GM12892 (cell line): ENCODE measurements at regions not wholly inside any gene's neighbourhood (a gene's known extent, or its start where the extent isn't known, plus 50 kb on each side); places are given as distances from the start of the nearest gene placed in this dataset.

Source experiments
- DNase-seq: peaks from one replicate; pipeline ENCODE4 v3.0.0; 2011; ENCODE audit not compliant: insufficient read length
- FAIRE-seq: peaks from 2 replicates; lab custom pipeline; 2011; peaks lifted over from hg19 to GRCh38; lab: Jason Lieb, UNC
- POLR2A ChIP-seq: IDR thresholded peaks from 2 replicates; pipeline ENCODE4 v1.6.1; 2011; ENCODE audit warnings: low read depth, low read length, control low read depth
- POLR2AphosphoS5 ChIP-seq: IDR thresholded peaks from 2 replicates; pipeline ENCODE4 v1.6.1; 2011; ENCODE audit warnings: low read depth, low read length, control low read depth
- TAF1 ChIP-seq: IDR thresholded peaks from 2 replicates; pipeline ENCODE4 v1.6.1; 2011; ENCODE audit warnings: low read depth, mild to moderate bottlenecking, control low read depth, low read length, borderline replicate concordance

GRCh38 chr18:46274266-46274665, 170.1 kb downstream of the HAUS1 start:
- no peak for DNase-seq
- no peak for FAIRE-seq
- TF ChIP-seq POLR2A = no peak
- TF ChIP-seq POLR2AphosphoS5 = no peak
- no peak for TF ChIP-seq TAF1

- no peak for FAIRE-seq
- DNase-seq = no peak
- TF ChIP-seq TAF1 = no peak
- no peak for TF ChIP-seq POLR2A
- no peak for TF ChIP-seq POLR2AphosphoS5
Observed at GRCh38 chr18:46275370-46275769, 171.2 kb downstream of the HAUS1 start.

- FAIRE-seq = no peak
- TF ChIP-seq POLR2A = no peak
- TF ChIP-seq POLR2AphosphoS5 = no peak
- TF ChIP-seq TAF1 = no peak
- DNase-seq = no peak
Observed at GRCh38 chr18:46276748-46277147, 172.6 kb downstream of the HAUS1 start.

GRCh38 chr18:46278481-46279465, 174.6 kb downstream of the HAUS1 start:
- DNase-seq (no peak), FAIRE-seq (no peak)
- TF ChIP-seq POLR2AphosphoS5 (no peak), POLR2A (no peak), TAF1 (no peak)

- DNase-seq (no peak), FAIRE-seq (no peak)
- TF ChIP-seq TAF1 (no peak), POLR2A (no peak), POLR2AphosphoS5 (no peak)
Observed at GRCh38 chr18:46279673-46280072, 175.5 kb downstream of the HAUS1 start.

GRCh38 chr18:46281185-46282176, 177.3 kb downstream of the HAUS1 start:
- FAIRE-seq = no peak
- TF ChIP-seq POLR2AphosphoS5 (no peak), POLR2A (no peak), TAF1 (no peak)
- peak; percentile 39 for DNase-seq

GRCh38 chr18:46282177-46282570, 178.0 kb downstream of the HAUS1 start:
- DNase-seq = no peak
- TF ChIP-seq TAF1 (no peak), POLR2AphosphoS5 (no peak)
- no peak for FAIRE-seq

GRCh38 chr18:46282646-46283045, 178.5 kb downstream of the HAUS1 start:
- no peak for DNase-seq
- FAIRE-seq = no peak
- no peak for TF ChIP-seq TAF1
- no peak for TF ChIP-seq POLR2AphosphoS5

GRCh38 chr18:46283268-46283667, 179.1 kb downstream of the HAUS1 start:
- FAIRE-seq (no peak), DNase-seq (no peak)
- no peak for TF ChIP-seq POLR2AphosphoS5
- TF ChIP-seq TAF1 = no peak
- TF ChIP-seq POLR2A = no peak

- TF ChIP-seq TAF1 (no peak), POLR2AphosphoS5 (no peak), POLR2A (no peak)
- FAIRE-seq = no peak
- no peak for DNase-seq
Observed at GRCh38 chr18:46283895-46284295, 179.7 kb downstream of the HAUS1 start.

GRCh38 chr18:46289463-46289862, 185.3 kb downstream of the HAUS1 start:
- FAIRE-seq (no peak), DNase-seq (no peak)
- TF ChIP-seq POLR2A (no peak), POLR2AphosphoS5 (no peak), TAF1 (no peak)
